ENCODE measurements at regions not wholly inside any gene's neighbourhood (a gene's known extent, or its start where the extent isn't known, plus 50 kb on each side); places are given as distances from the start of the nearest gene placed in this dataset.
"Not testable (repeated sequence)": the region's sequence is repeated elsewhere in the genome, so short reads cannot be mapped to it uniquely, and the experiment has no call there.

- no peaks in the 10 kb centered on the region for H3K27me3 Mint-ChIP-seq
- H3K4me1 Mint-ChIP-seq, result no peaks in the 10 kb centered on the region
- no peaks in the 10 kb centered on the region for H3K9me3 Mint-ChIP-seq
Measured at GRCh38 chr21:28174701-28175100, 818.0 kb downstream of the LTN1 start.

GRCh38 chr21:28174006-28174405, 818.7 kb downstream of the LTN1 start:
- POLR2A ChIA-PET, result no interaction called here
- DNase-seq (no peak), ATAC-seq (ENCODE audit: low read depth) (no peak)
- H3K36me3 Mint-ChIP-seq, result no peaks in the 10 kb centered on the region
- no peak overlapping the region for H3K27ac Mint-ChIP-seq
- H3K27me3 Mint-ChIP-seq, result no peaks in the 10 kb centered on the region
- H3K9me3 Mint-ChIP-seq, result no peaks in the 10 kb centered on the region
- no peaks in the 10 kb centered on the region for H3K4me1 Mint-ChIP-seq
- no peak overlapping the region for H3K4me3 Mint-ChIP-seq

More at GRCh38 chr21:28174701-28175100, 818.0 kb downstream of the LTN1 start:
- no peak overlapping the region for H3K4me3 Mint-ChIP-seq
- ATAC-seq (ENCODE audit: low read depth), result no peak
- no peak overlapping the region for H3K27ac Mint-ChIP-seq
- no peak for DNase-seq
- no peaks in the 10 kb centered on the region for H3K36me3 Mint-ChIP-seq
- POLR2A ChIA-PET, result no interaction called here

GRCh38 chr21:28172376-28172775, 820.3 kb downstream of the LTN1 start:
- POLR2A ChIA-PET, result no interaction called here
- Mint-ChIP-seq H3K9me3 (no peaks in the 10 kb centered on the region), H3K27me3 (no peaks in the 10 kb centered on the region), H3K4me1 (no peaks in the 10 kb centered on the region), H3K27ac (no peak overlapping the region), H3K36me3 (no peaks in the 10 kb centered on the region), H3K4me3 (no peak overlapping the region)
- DNase-seq (no peak), ATAC-seq (ENCODE audit: low read depth) (no peak)

- Mint-ChIP-seq H3K27me3 (no peaks in the 10 kb centered on the region), H3K4me1 (no peaks in the 10 kb centered on the region), H3K36me3 (no peaks in the 10 kb centered on the region), H3K4me3 (no peak overlapping the region), H3K27ac (no peak overlapping the region), H3K9me3 (no peaks in the 10 kb centered on the region)
- POLR2A ChIA-PET, result no interaction called here
- ATAC-seq (ENCODE audit: low read depth), result no peak
- DNase-seq, result no peak
Measured at GRCh38 chr21:28167366-28167765, 825.3 kb downstream of the LTN1 start.

DNA sequence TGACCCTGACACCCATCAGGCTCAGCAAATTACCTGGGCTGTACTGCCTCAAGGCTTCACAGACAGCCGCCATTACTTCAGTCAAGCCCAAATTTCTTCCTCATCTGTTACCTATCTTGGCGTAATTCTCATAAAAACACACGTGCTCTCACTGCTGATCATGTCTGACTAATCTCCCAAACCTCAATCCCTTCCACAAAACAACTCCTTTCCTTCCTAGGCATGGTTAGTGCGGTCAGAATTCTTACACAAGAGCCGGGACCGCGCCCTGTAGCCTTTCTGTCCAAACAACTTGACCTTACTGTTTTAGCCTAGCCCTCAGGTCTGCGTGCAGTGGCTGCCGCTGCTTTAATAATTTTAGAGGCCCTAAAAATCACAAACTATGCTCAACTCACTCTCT, 828.2 kb downstream of the LTN1 start:
- DNase-seq; H3K4me3 Mint-ChIP-seq; H3K4me1 Mint-ChIP-seq; H3K27me3 Mint-ChIP-seq; H3K9me3 Mint-ChIP-seq; H3K27ac Mint-ChIP-seq; POLR2A ChIA-PET; ATAC-seq (ENCODE audit: low read depth); H3K36me3 Mint-ChIP-seq: not testable (repeated sequence)

DNA sequence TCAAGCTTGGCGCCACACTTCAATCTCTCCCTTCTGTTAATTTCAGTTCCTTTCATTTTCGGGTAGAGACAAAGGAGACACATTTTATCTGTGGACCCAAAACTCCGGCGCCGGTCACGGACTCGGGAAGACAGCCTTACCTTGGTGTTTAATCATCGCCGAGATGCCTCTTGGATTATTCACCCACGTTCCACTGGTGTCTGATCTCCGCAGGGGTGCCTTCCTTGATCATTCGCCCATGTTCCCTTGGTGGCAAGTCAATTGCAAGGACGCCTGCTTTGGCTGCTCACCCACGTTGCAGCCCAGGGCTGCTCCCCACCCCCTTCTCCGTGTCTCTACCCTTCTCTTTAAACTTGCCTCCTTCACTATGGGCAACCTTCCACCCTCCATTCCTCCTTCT, 830.6 kb downstream of the LTN1 start:
- H3K27me3 Mint-ChIP-seq; H3K4me1 Mint-ChIP-seq; H3K27ac Mint-ChIP-seq; DNase-seq; ATAC-seq (ENCODE audit: low read depth); POLR2A ChIA-PET; H3K36me3 Mint-ChIP-seq; H3K9me3 Mint-ChIP-seq; H3K4me3 Mint-ChIP-seq: not testable (repeated sequence)

- H3K4me1 Mint-ChIP-seq, result no peaks in the 10 kb centered on the region
- H3K27me3 Mint-ChIP-seq, result no peaks in the 10 kb centered on the region
- no peaks in the 10 kb centered on the region for H3K9me3 Mint-ChIP-seq
- H3K4me3 Mint-ChIP-seq, result no peak overlapping the region
- no peak overlapping the region for H3K27ac Mint-ChIP-seq
- no peak for DNase-seq
- POLR2A ChIA-PET, result no interaction called here
- no peak for ATAC-seq (ENCODE audit: low read depth)
- H3K36me3 Mint-ChIP-seq, result no peaks in the 10 kb centered on the region
Measured at GRCh38 chr21:28160378-28160777, 832.3 kb downstream of the LTN1 start.

- no peak overlapping the region for H3K4me3 Mint-ChIP-seq
Measured at GRCh38 chr21:28159396-28159795, 833.3 kb downstream of the LTN1 start.

GRCh38 chr21:28156590-28156989, 836.1 kb downstream of the LTN1 start:
- Mint-ChIP-seq H3K9me3 (no peaks in the 10 kb centered on the region), H3K27ac (no peak overlapping the region), H3K4me1 (no peaks in the 10 kb centered on the region), H3K27me3 (no peaks in the 10 kb centered on the region), H3K4me3 (no peak overlapping the region), H3K36me3 (no peaks in the 10 kb centered on the region)
- POLR2A ChIA-PET, result no interaction called here
- ATAC-seq (ENCODE audit: low read depth) (no peak), DNase-seq (no peak)

More at GRCh38 chr21:28159396-28159795, 833.3 kb downstream of the LTN1 start:
- no peak for DNase-seq
- H3K9me3 Mint-ChIP-seq, result no peaks in the 10 kb centered on the region
- no peak overlapping the region for H3K27ac Mint-ChIP-seq
- H3K27me3 Mint-ChIP-seq, result no peaks in the 10 kb centered on the region
- POLR2A ChIA-PET, result no interaction called here
- ATAC-seq (ENCODE audit: low read depth), result no peak
- no peaks in the 10 kb centered on the region for H3K36me3 Mint-ChIP-seq
- H3K4me1 Mint-ChIP-seq, result no peaks in the 10 kb centered on the region

DNA sequence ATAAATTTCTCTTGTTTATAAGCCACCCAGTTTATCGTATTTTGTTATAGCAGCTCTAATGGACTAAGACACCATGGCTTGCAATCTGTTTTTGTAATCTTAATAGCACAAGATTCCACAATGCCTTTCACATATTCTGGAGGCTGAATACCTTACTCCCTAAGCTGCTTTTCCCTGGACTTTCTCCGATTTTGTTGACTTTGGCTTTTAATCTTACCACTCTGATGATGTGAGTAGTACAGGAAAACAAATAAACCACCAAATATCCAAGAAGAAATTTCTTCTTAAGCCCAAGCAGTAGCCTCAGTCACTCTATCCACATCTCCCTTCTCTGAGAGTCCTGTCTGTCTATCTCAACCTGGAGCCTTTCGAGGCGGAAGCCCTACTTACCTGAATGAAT, 838.6 kb downstream of the LTN1 start:
- no peaks in the 10 kb centered on the region for H3K9me3 Mint-ChIP-seq
- ATAC-seq (ENCODE audit: low read depth), result no peak
- POLR2A ChIA-PET, result no interaction called here

GRCh38 chr21:28152732-28153131, 839.9 kb downstream of the LTN1 start:
- no peak overlapping the region for H3K4me3 Mint-ChIP-seq
- no peak for ATAC-seq (ENCODE audit: low read depth)
- no peak overlapping the region for H3K27ac Mint-ChIP-seq
- no peaks in the 10 kb centered on the region for H3K36me3 Mint-ChIP-seq
- H3K27me3 Mint-ChIP-seq, result no peaks in the 10 kb centered on the region
- DNase-seq, result no peak
- POLR2A ChIA-PET, result no interaction called here
- H3K4me1 Mint-ChIP-seq, result no peaks in the 10 kb centered on the region
- no peaks in the 10 kb centered on the region for H3K9me3 Mint-ChIP-seq

More for the DNA sequence above, 838.6 kb downstream of the LTN1 start:
- DNase-seq, result no peak
- H3K27ac Mint-ChIP-seq, result no peak overlapping the region
- no peaks in the 10 kb centered on the region for H3K4me1 Mint-ChIP-seq
- no peaks in the 10 kb centered on the region for H3K36me3 Mint-ChIP-seq
- H3K27me3 Mint-ChIP-seq, result no peaks in the 10 kb centered on the region
- no peak overlapping the region for H3K4me3 Mint-ChIP-seq

- Mint-ChIP-seq H3K4me3 (no peak overlapping the region), H3K27me3 (no peaks in the 10 kb centered on the region), H3K9me3 (no peaks in the 10 kb centered on the region), H3K27ac (no peak overlapping the region), H3K36me3 (no peaks in the 10 kb centered on the region), H3K4me1 (no peaks in the 10 kb centered on the region)
- POLR2A ChIA-PET, result no interaction called here
- DNase-seq (no peak), ATAC-seq (ENCODE audit: low read depth) (no peak)
Measured at GRCh38 chr21:28151758-28152157, 840.9 kb downstream of the LTN1 start.

DNA sequence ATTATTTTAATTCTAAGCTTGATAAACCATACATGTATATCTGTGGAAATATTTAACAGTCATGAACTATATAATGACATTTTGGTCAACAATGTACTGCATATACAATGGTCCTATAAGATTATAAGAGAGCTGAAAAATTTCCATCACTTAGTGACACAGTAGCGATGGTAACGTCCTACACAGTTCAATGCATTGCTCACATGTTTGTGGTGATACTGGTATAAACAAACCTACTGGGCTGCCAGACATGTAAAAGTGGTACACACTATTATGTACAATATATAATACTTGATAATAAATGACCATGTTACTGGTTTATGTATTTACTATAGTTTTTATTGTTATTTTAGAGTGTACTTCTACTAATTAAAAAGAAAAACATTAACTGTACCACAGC, 841.9 kb downstream of the LTN1 start:
- H3K4me1 Mint-ChIP-seq, result no peaks in the 10 kb centered on the region
- POLR2A ChIA-PET, result no interaction called here
- H3K4me3 Mint-ChIP-seq, result no peak overlapping the region
- no peaks in the 10 kb centered on the region for H3K27me3 Mint-ChIP-seq
- DNase-seq (no peak), ATAC-seq (ENCODE audit: low read depth) (no peak)
- no peak overlapping the region for H3K27ac Mint-ChIP-seq
- no peaks in the 10 kb centered on the region for H3K36me3 Mint-ChIP-seq
- H3K9me3 Mint-ChIP-seq, result no peaks in the 10 kb centered on the region

DNA sequence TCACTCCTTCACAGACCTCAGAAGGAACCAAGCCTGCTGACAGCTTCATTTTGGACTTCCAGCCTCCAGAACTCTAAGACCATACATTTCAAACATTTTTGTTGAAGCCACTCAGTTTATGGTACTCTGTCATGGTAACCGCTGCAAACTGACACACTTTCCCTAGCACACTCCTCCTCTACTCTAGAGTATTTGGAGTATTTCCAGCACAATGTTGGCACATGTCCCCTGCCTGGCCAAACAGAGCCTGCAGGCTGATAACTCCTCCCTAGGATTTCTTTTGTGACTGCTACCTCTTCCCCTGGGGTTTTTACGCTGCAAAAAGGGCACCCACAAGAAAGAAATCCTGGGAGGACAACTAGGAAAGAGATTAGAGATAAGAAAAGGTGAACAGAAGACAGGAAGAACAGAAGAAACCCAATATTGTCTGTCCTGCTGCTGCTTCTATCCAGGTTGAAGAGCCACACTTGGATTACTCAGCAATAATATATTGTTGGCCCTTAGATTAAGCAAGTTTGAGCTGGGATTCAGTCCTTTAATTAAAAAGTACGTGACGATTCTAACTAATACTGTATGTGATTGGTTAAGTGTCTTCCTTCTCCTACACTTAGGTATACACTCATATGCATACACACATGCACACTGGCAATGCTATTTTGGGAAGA, 844.1 kb downstream of the LTN1 start:
- no peaks in the 10 kb centered on the region for H3K9me3 Mint-ChIP-seq
- no peak overlapping the region for H3K27ac Mint-ChIP-seq
- no peaks in the 10 kb centered on the region for H3K27me3 Mint-ChIP-seq
- DNase-seq, result no peak
- POLR2A ChIA-PET, result no interaction called here
- H3K4me3 Mint-ChIP-seq, result no peak overlapping the region
- no peak for ATAC-seq (ENCODE audit: low read depth)
- H3K36me3 Mint-ChIP-seq, result no peaks in the 10 kb centered on the region
- H3K4me1 Mint-ChIP-seq, result no peaks in the 10 kb centered on the region

GRCh38 chr21:28144653-28145052, 848.0 kb downstream of the LTN1 start:
- Mint-ChIP-seq H3K27ac (no peak overlapping the region), H3K4me3 (no peak overlapping the region), H3K9me3 (no peaks in the 10 kb centered on the region), H3K4me1 (no peaks in the 10 kb centered on the region), H3K27me3 (no peaks in the 10 kb centered on the region), H3K36me3 (no peaks in the 10 kb centered on the region)
- POLR2A ChIA-PET, result no interaction called here
- DNase-seq (no peak), ATAC-seq (ENCODE audit: low read depth) (no peak)
